Islet of Langerhans (tissue), 1 donor: ENCODE measurements at regions not wholly inside any gene's neighbourhood (a gene's known extent, or its start where the extent isn't known, plus 50 kb on each side); places are given as distances from the start of the nearest gene placed in this dataset.

Source experiments
- FAIRE-seq: peaks from one replicate; lab custom pipeline; 2011; peaks lifted over from hg19 to GRCh38; lab: Jason Lieb, UNC

GRCh38 chr11:95512177-95512576 lies 277.4 kb downstream of the FAM76B start:
- FAIRE-seq, result no peak

- no peak for FAIRE-seq
Observed at GRCh38 chr11:95508219-95508890, 277.4 kb upstream of the SESN3 start.

- no peak for FAIRE-seq
Observed at GRCh38 chr11:95507794-95508193, 276.8 kb upstream of the SESN3 start.

- FAIRE-seq, result no peak
Observed at GRCh38 chr11:95506777-95507176, 275.8 kb upstream of the SESN3 start.

- FAIRE-seq, result no peak
Observed at GRCh38 chr11:95505927-95506426, 275.0 kb upstream of the SESN3 start.

GRCh38 chr11:95503047-95503446 lies 272.0 kb upstream of the SESN3 start:
- FAIRE-seq, result no peak

GRCh38 chr11:95502522-95502921 lies 271.5 kb upstream of the SESN3 start:
- FAIRE-seq, result no peak

GRCh38 chr11:95501761-95502266 lies 270.8 kb upstream of the SESN3 start:
- FAIRE-seq, result no peak

- no peak for FAIRE-seq
Observed at GRCh38 chr11:95500466-95500865, 269.5 kb upstream of the SESN3 start.

- no peak for FAIRE-seq
Observed at GRCh38 chr11:95499516-95500135, 268.6 kb upstream of the SESN3 start.

GRCh38 chr11:95498722-95499425 lies 267.9 kb upstream of the SESN3 start:
- no peak for FAIRE-seq

GRCh38 chr11:95496901-95497300 lies 265.9 kb upstream of the SESN3 start:
- no peak for FAIRE-seq

GRCh38 chr11:95495706-95496105 lies 264.7 kb upstream of the SESN3 start:
- FAIRE-seq, result no peak

GRCh38 chr11:95494856-95495255 lies 263.9 kb upstream of the SESN3 start:
- FAIRE-seq, result no peak

- FAIRE-seq, result no peak
Observed at GRCh38 chr11:95494167-95494566, 263.2 kb upstream of the SESN3 start.

GRCh38 chr11:95490625-95491024 lies 259.6 kb upstream of the SESN3 start:
- no peak for FAIRE-seq

GRCh38 chr11:95487938-95488337 lies 256.9 kb upstream of the SESN3 start:
- no peak for FAIRE-seq

- no peak for FAIRE-seq
Observed at GRCh38 chr11:95487391-95487790, 256.4 kb upstream of the SESN3 start.

GRCh38 chr11:95486979-95487378 lies 256.0 kb upstream of the SESN3 start:
- FAIRE-seq, result no peak

GRCh38 chr11:95486466-95486865 lies 255.5 kb upstream of the SESN3 start:
- FAIRE-seq, result no peak

- no peak for FAIRE-seq
Observed at GRCh38 chr11:95485115-95485900, 254.3 kb upstream of the SESN3 start.

GRCh38 chr11:95483339-95483738 lies 252.3 kb upstream of the SESN3 start:
- no peak for FAIRE-seq
